ENCODE measurements at regions not wholly inside any gene's neighbourhood (a gene's known extent, or its start where the extent isn't known, plus 50 kb on each side); places are given as distances from the start of the nearest gene placed in this dataset.
"Not testable (repeated sequence)": the region's sequence is repeated elsewhere in the genome, so short reads cannot be mapped to it uniquely, and the experiment has no call there.

DNA sequence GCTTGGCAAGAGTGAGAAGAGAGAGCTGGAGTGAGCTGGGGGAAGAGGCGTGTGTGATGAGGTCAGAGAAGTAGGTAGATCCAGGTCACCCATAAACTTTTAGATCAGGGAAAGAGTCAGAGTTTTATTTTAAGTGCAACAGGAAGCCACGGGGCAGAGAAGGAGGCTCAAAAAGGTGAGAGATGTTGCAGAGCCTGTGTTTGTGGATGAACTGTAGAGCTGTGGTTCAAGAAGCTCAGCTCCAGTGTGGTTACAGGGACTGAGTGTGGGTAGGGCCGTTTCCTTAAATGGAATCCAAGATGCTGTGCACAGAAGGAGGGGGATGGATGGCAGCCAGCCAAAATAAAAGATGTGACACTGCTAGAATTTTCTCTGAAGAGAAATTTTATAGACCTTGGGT lies 337.2 kb downstream of the SATB1 start:
- Mint-ChIP-seq H3K27me3 (no peaks in the 10 kb centered on the region), H3K4me3 (no peak overlapping the region), H3K27ac (no peak overlapping the region), H3K36me3 (no peaks in the 10 kb centered on the region), H3K4me1 (ENCODE audit: unreplicated experiment) (peaks cover 12% of the 10 kb centered on the region), H3K9me3 (no peaks in the 10 kb centered on the region)
- no peak for DNase-seq (ENCODE audit: extremely low spot score, unreplicated experiment)
- TF ChIP-seq, protein P1, sequence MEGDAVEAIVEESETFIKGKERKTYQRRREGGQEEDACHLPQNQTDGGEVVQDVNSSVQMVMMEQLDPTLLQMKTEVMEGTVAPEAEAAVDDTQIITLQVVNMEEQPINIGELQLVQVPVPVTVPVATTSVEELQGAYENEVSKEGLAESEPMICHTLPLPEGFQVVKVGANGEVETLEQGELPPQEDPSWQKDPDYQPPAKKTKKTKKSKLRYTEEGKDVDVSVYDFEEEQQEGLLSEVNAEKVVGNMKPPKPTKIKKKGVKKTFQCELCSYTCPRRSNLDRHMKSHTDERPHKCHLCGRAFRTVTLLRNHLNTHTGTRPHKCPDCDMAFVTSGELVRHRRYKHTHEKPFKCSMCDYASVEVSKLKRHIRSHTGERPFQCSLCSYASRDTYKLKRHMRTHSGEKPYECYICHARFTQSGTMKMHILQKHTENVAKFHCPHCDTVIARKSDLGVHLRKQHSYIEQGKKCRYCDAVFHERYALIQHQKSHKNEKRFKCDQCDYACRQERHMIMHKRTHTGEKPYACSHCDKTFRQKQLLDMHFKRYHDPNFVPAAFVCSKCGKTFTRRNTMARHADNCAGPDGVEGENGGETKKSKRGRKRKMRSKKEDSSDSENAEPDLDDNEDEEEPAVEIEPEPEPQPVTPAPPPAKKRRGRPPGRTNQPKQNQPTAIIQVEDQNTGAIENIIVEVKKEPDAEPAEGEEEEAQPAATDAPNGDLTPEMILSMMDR (conservative IDR thresholded peaks at IDR 0.05): no peak

DNA sequence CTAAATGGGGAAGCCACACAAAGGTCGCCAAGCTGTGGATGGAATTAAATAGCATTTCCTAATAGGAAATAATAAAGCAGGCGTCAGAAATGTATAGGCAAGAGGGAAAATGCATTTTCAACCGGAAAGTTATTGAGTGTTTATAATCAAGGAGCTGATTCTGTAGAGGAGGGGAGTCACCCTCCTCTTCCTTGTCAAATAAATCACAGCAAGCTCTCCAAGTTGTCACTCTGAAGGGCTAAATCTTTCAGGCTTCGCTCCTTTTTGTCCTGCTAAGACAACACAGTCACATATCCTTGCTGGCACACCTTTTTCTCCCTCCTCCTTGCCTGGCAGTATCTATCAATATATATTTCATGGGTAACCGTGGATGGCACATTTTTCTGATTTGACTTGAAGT lies 338.4 kb downstream of the SATB1 start:
- H3K27me3 Mint-ChIP-seq: no peaks in the 10 kb centered on the region
- peak overlapping the region; percentile 21 for H3K4me3 Mint-ChIP-seq
- H3K4me1 Mint-ChIP-seq (ENCODE audit: unreplicated experiment): peaks cover 12% of the 10 kb centered on the region
- peak overlapping the region; percentile 19 for H3K27ac Mint-ChIP-seq
- DNase-seq (ENCODE audit: extremely low spot score, unreplicated experiment): no peak
- TF ChIP-seq, protein P1 (conservative IDR thresholded peaks at IDR 0.05): no peak
- no peaks in the 10 kb centered on the region for H3K36me3 Mint-ChIP-seq
- H3K9me3 Mint-ChIP-seq: no peaks in the 10 kb centered on the region

DNA sequence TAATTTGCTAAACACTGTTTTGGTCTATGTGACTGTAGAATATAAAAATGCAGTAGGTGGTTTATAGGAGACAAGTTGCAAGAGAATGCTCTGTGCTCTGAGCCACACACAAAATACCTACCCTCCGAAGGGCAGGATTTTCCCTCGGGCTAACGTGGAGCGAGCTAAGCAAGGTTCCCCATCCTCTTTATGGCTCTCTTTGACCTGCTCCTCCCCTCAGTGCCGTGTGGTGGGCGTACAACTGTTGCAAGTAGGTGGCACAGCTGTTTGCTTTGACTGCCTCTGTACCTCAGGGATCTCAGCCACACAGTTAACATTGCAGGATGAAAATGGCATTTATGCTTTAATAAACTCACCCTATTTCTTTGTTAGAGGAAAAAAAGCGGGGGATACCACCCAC lies 339.1 kb downstream of the SATB1 start:
- TF ChIP-seq, protein P1 (conservative IDR thresholded peaks at IDR 0.05): no peak
- peaks cover 12% of the 10 kb centered on the region for H3K4me1 Mint-ChIP-seq (ENCODE audit: unreplicated experiment)
- no peak for DNase-seq (ENCODE audit: extremely low spot score, unreplicated experiment)
- no peaks in the 10 kb centered on the region for H3K27me3 Mint-ChIP-seq
- no peaks in the 10 kb centered on the region for H3K9me3 Mint-ChIP-seq
- no peak overlapping the region for H3K4me3 Mint-ChIP-seq
- no peak overlapping the region for H3K27ac Mint-ChIP-seq
- H3K36me3 Mint-ChIP-seq: no peaks in the 10 kb centered on the region

DNA sequence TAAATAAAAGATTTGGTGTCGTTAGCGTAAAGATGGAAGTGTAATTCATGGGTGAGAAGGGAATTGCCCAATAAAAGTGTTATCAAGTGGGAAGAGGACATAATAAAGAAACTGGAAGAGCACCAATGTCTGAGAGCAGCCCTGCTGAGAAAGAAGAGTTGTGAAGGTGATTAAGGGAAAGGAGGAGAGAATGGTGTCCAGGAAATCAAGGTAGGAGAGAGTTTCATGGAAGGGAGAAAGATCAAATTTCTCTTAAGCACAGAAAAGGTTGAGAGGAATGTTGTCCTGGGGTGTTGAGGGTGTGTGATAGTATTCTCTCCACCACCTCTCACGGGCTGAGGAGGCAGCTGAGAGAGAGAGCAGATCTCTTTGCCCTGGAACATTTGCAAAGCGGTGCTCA lies 339.7 kb downstream of the SATB1 start:
- no peaks in the 10 kb centered on the region for H3K27me3 Mint-ChIP-seq
- TF ChIP-seq, protein P1 (conservative IDR thresholded peaks at IDR 0.05): no peak
- H3K4me1 Mint-ChIP-seq (ENCODE audit: unreplicated experiment): peaks cover 12% of the 10 kb centered on the region
- no peaks in the 10 kb centered on the region for H3K9me3 Mint-ChIP-seq
- H3K27ac Mint-ChIP-seq: no peak overlapping the region
- no peaks in the 10 kb centered on the region for H3K36me3 Mint-ChIP-seq
- no peak for DNase-seq (ENCODE audit: extremely low spot score, unreplicated experiment)
- no peak overlapping the region for H3K4me3 Mint-ChIP-seq

DNA sequence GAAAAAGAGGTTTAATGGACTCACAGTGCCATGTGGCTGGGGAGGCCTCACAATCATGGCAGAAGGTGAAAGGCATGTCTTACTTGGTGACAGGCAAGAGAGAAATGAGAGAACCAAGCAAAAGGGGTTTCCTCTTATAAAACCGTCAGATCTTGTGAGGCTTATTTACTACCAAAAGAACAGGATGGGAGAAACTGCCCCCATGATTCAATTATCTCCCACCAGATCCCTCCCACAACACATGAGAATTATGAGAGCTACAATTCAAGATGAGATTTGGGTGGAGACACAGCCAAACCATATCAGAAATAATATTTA lies 340.8 kb upstream of the TBC1D5 start:
- not testable (repeated sequence) for H3K27ac Mint-ChIP-seq; H3K27me3 Mint-ChIP-seq; H3K36me3 Mint-ChIP-seq; H3K4me3 Mint-ChIP-seq; H3K9me3 Mint-ChIP-seq; DNase-seq (ENCODE audit: extremely low spot score, unreplicated experiment)
- H3K4me1 Mint-ChIP-seq (ENCODE audit: unreplicated experiment): peaks cover 21% of the 10 kb centered on the region

DNA sequence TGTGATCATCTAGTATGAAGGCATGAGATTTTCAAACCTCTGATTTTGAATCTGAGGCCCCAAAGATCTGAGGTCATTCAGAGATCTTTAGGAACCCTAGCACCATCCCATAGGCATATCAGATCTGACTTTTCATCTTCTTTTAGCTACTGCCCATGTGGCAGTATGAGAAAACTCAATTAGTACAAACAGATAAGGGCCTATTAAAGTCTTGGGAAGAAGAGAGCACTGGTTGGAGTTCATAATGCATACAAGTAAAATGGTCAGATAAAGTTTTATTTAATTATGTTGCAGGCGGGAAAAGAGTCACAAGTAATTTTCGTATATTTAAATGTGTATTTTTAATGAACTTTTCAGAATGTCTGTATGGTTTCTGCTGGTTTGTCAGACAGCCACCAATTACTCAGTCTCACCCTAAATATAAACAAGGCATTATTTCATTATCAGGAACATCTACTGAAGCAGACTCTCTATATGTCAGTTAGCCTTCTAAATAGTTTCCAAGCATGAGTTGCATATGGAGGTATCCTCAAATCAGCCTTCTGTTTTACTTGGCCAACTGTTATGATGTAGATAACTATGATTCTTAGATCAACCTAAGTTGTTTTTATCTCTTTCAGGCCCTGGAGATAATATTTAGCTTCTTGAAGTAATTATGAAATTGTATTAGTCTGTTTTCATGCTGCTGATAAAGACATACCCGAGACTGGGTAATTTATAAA lies 340.3 kb upstream of the TBC1D5 start:
- Mint-ChIP-seq H3K4me1 (ENCODE audit: unreplicated experiment) (peaks cover 21% of the 10 kb centered on the region), H3K4me3 (no peak overlapping the region), H3K36me3 (no peaks in the 10 kb centered on the region), H3K27me3 (no peaks in the 10 kb centered on the region), H3K27ac (no peak overlapping the region), H3K9me3 (no peaks in the 10 kb centered on the region)
- TF ChIP-seq, protein P1 (conservative IDR thresholded peaks at IDR 0.05): no peak
- DNase-seq (ENCODE audit: extremely low spot score, unreplicated experiment): no peak
